Spleen (tissue), 11 donors: ENCODE measurements at regions not wholly inside any gene's neighbourhood (a gene's known extent, or its start where the extent isn't known, plus 50 kb on each side); places are given as distances from the start of the nearest gene placed in this dataset.

Experiments
- DNase-seq: peaks from one replicate; pipeline ENCODE4 v3.0.0-alpha.2; 2020
- H3K27ac ChIP-seq, 8 donors: fragments of 200-600 bp; sonication (generic) in 7 of 8; 1 replicate in 4 of 8; 2 replicates in 4 of 8; pipeline versions ENCODE4 v1.5.0 to v1.8.0; 2016 to 2021; ENCODE audit warnings: inconsistent platforms in 4 of 8, mild to moderate bottlenecking in 4 of 8, moderate library complexity in 1 of 8
- H3K27me3 ChIP-seq, 7 donors: fragments of 200-600 bp; sonication (generic) in 6 of 7; replicated peaks in 1 of 7; 1 replicate in 4 of 7; 2 replicates in 3 of 7; pipeline versions ENCODE4 v1.5.0 to v1.8.0; 2016 to 2021; ENCODE audit warnings: inconsistent platforms in 3 of 7, mild to moderate bottlenecking in 1 of 7
- H3K36me3 ChIP-seq, 6 donors: fragments of 200-600 bp; sonication (generic) in 5 of 6; 1 replicate in 4 of 6; 2 replicates in 2 of 6; pipeline versions ENCODE4 v1.5.0 to v1.8.0; 2016 to 2021; ENCODE audit warnings: inconsistent platforms in 2 of 6
- H3K4me1 ChIP-seq, 6 donors: fragments of 200-600 bp; sonication (generic) in 5 of 6; 1 replicate in 3 of 6; 2 replicates in 3 of 6; pipeline versions ENCODE4 v1.5.0 to v1.8.0; 2016 to 2021; ENCODE audit warnings: inconsistent platforms in 3 of 6
- H3K4me3 ChIP-seq, 8 donors: fragments of 200-600 bp; sonication (generic) in 7 of 8; 1 replicate in 4 of 8; 2 replicates in 4 of 8; pipeline versions ENCODE4 v1.5.0 to v1.8.0; 2016 to 2021; ENCODE audit warnings: inconsistent platforms in 4 of 8, mild to moderate bottlenecking in 4 of 8, moderate library complexity in 2 of 8
- H3K9me3 ChIP-seq, 8 donors: fragments of 200-600 bp; sonication (generic) in 7 of 8; 1 replicate in 4 of 8; 2 replicates in 4 of 8; pipeline versions ENCODE4 v1.5.0 to v1.8.0; 2016 to 2021; ENCODE audit warnings: inconsistent platforms in 4 of 8
- POLR2A ChIP-seq, 3 donors: fragments of 450-650 bp; IDR thresholded peaks; one replicate each; pipeline ENCODE4 v1.5.1; 2017; ENCODE audit warnings: antibody characterized with exemption in 3 of 3, mild to moderate bottlenecking in 1 of 3
- POLR2AphosphoS5 ChIP-seq, 3 donors: sonication (generic); formaldehyde crosslinking; IDR thresholded peaks; one replicate each; pipeline ENCODE4 v1.5.1; 2017; ENCODE audit warnings: antibody characterized with exemption in 3 of 3
- WGBS, 5 donors: extraction: QIAGEN DNeasy Blood & Tissue Kit in 3 of 5; methylation state at CpG; one replicate each; pipeline versions ENCODE4 v1.1.5 to v1.1.7; 2013 to 2018; 5-methylcytosine and 5-hydroxymethylcytosine counted together
- intact Hi-C: fragments of 100-400 bp; cut with DNase I; formaldehyde crosslinking; loops from one replicate; pipeline ENCODE4 v1.15.0; 2023; ENCODE audit warnings: low total_unique reads
- TF ChIP-seq, protein P1 (sequence below), 11 experiments: fragments of 200-600 bp in 7 of 11; fragments of 450-650 bp in 4 of 11; sonication (generic) in 4 of 11; IDR thresholded peaks in 8 of 11; conservative IDR thresholded peaks in 3 of 11; 1 replicate in 7 of 11; 2 replicates in 4 of 11; pipeline versions ENCODE4 v1.4.0 to v1.8.0; 2016 to 2021; ENCODE audit warnings: antibody characterized with exemption in 11 of 11, inconsistent platforms in 4 of 11, mild to moderate bottlenecking in 1 of 11
- donor health status: healthy with polysubstance abuse.
- donor health status: DM: no; HTN: no; CAD: no; lungs with moderate emphysema.
- donor health status: DM: no; HTN: no; CAD: no.
- donor health status: Bipolar disorder and iron deficiency.
- donor health status: healthy.
- donor health status: DM: no; HTN: no; CAD: no.
- donor health status: DM: yes; HTN: yes; CAD: no.

- DNase-seq: no peak
- H3K9me3 ChIP-seq: no peaks in the 10 kb centered on the region
- WGBS, 5 donors: 80 to 94% (median 85%) methylated on average over 6 to 7 of the region's 7 CpGs
- H3K4me1 ChIP-seq: no peaks in the 10 kb centered on the region
- no peak overlapping the region for H3K4me3 ChIP-seq
- intact Hi-C loops: no loop called here
- TF ChIP-seq POLR2A (IDR thresholded peaks at IDR 0.05) (no peak), POLR2AphosphoS5 (IDR thresholded peaks at IDR 0.05) (no peak)
- TF ChIP-seq, protein P1, sequence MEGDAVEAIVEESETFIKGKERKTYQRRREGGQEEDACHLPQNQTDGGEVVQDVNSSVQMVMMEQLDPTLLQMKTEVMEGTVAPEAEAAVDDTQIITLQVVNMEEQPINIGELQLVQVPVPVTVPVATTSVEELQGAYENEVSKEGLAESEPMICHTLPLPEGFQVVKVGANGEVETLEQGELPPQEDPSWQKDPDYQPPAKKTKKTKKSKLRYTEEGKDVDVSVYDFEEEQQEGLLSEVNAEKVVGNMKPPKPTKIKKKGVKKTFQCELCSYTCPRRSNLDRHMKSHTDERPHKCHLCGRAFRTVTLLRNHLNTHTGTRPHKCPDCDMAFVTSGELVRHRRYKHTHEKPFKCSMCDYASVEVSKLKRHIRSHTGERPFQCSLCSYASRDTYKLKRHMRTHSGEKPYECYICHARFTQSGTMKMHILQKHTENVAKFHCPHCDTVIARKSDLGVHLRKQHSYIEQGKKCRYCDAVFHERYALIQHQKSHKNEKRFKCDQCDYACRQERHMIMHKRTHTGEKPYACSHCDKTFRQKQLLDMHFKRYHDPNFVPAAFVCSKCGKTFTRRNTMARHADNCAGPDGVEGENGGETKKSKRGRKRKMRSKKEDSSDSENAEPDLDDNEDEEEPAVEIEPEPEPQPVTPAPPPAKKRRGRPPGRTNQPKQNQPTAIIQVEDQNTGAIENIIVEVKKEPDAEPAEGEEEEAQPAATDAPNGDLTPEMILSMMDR (IDR thresholded peaks at IDR 0.05 in 8 of 11, conservative IDR thresholded peaks at IDR 0.05 in 3 of 11): no peak
- H3K36me3 ChIP-seq: no peaks in the 10 kb centered on the region
- H3K27ac ChIP-seq: no peak overlapping the region
- peaks cover 0 to 34% (median 0%) of the 10 kb centered on the region in 7 donors for H3K27me3 ChIP-seq
Observed at GRCh38 chr11:70651031-70651430, 252.7 kb downstream of the CTTN start.

- peaks cover 0 to 26% (median 0%) of the 10 kb centered on the region in 7 donors for H3K27me3 ChIP-seq
- no peak overlapping the region for H3K4me3 ChIP-seq
- H3K27ac ChIP-seq: no peak overlapping the region
- no peaks in the 10 kb centered on the region for H3K9me3 ChIP-seq
- 77 to 86% (median 82%) methylated on average over 8 of the region's 8 CpGs for WGBS, 5 donors
- peaks cover 0 to 7% (median 0%) of the 10 kb centered on the region in 6 donors for H3K4me1 ChIP-seq
- H3K36me3 ChIP-seq: no peaks in the 10 kb centered on the region
- intact Hi-C loops: no loop called here
- TF ChIP-seq, protein P1 (IDR thresholded peaks at IDR 0.05 in 8 of 11, conservative IDR thresholded peaks at IDR 0.05 in 3 of 11): no peak
- TF ChIP-seq POLR2A (IDR thresholded peaks at IDR 0.05): no peak
- no peak for TF ChIP-seq POLR2AphosphoS5 (IDR thresholded peaks at IDR 0.05)
- DNase-seq: no peak
Observed at GRCh38 chr11:70654016-70654415, 255.7 kb downstream of the CTTN start.

- WGBS, 5 donors: 75 to 89% (median 81%) methylated on average over 8 of the region's 8 CpGs
- intact Hi-C loops: no loop called here
- H3K36me3 ChIP-seq: no peaks in the 10 kb centered on the region
- H3K4me3 ChIP-seq: no peak overlapping the region
- H3K4me1 ChIP-seq: peaks cover 0 to 7% (median 0%) of the 10 kb centered on the region in 6 donors
- TF ChIP-seq, protein P1 (IDR thresholded peaks at IDR 0.05 in 8 of 11, conservative IDR thresholded peaks at IDR 0.05 in 3 of 11): no peak
- TF ChIP-seq POLR2A (IDR thresholded peaks at IDR 0.05) (no peak), POLR2AphosphoS5 (IDR thresholded peaks at IDR 0.05) (no peak)
- H3K27ac ChIP-seq: no peak overlapping the region
- no peaks in the 10 kb centered on the region for H3K9me3 ChIP-seq
- peaks cover 0 to 43% (median 4%) of the 10 kb centered on the region in 7 donors for H3K27me3 ChIP-seq
- DNase-seq: no peak
Observed at GRCh38 chr11:70655816-70656215, 257.5 kb downstream of the CTTN start.

DNA sequence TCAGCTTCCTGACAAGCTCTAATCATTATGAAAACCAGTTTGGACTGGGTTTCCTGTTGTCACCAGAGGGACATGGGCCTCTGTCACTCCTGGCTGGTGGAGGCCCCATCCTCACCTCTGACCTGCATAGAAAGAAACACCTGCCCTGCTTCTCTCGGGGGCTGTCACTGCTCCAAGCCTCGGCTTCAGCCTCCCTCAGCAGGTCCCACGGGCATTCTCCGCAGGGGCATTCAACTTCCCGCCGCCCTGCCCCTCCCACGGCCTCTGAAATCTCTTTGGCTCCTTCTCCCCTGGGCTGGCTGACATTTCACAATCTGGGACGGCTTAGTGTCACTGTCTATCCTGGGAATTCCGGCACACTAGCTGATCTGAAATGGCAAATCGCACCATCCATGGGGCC is 257.9 kb downstream of the CTTN start:
- H3K27me3 ChIP-seq: peaks cover 0 to 48% (median 7%) of the 10 kb centered on the region in 7 donors
- intact Hi-C loops: no loop called here
- H3K9me3 ChIP-seq: no peaks in the 10 kb centered on the region
- 51 to 58% (median 54%) methylated on average over 10 of the region's 10 CpGs for WGBS, 5 donors
- TF ChIP-seq, protein P1 (IDR thresholded peaks at IDR 0.05 in 8 of 11, conservative IDR thresholded peaks at IDR 0.05 in 3 of 11): no peak
- no peak for TF ChIP-seq POLR2A (IDR thresholded peaks at IDR 0.05)
- no peak overlapping the region for H3K27ac ChIP-seq
- no peaks in the 10 kb centered on the region for H3K36me3 ChIP-seq
- peaks cover 0 to 7% (median 0%) of the 10 kb centered on the region in 6 donors for H3K4me1 ChIP-seq
- DNase-seq: no peak
- no peak overlapping the region for H3K4me3 ChIP-seq
